Activated CD4-positive, CD25-positive, alpha-beta regulatory T cell (primary cell): ENCODE measurements at regions not wholly inside any gene's neighbourhood (a gene's known extent, or its start where the extent isn't known, plus 50 kb on each side); places are given as distances from the start of the nearest gene placed in this dataset.

Experiments used
- DNase-seq, 4 experiments: peaks; one replicate each; lab custom pipeline; 2025; lab: John Stamatoyannopoulos, UW

DNA sequence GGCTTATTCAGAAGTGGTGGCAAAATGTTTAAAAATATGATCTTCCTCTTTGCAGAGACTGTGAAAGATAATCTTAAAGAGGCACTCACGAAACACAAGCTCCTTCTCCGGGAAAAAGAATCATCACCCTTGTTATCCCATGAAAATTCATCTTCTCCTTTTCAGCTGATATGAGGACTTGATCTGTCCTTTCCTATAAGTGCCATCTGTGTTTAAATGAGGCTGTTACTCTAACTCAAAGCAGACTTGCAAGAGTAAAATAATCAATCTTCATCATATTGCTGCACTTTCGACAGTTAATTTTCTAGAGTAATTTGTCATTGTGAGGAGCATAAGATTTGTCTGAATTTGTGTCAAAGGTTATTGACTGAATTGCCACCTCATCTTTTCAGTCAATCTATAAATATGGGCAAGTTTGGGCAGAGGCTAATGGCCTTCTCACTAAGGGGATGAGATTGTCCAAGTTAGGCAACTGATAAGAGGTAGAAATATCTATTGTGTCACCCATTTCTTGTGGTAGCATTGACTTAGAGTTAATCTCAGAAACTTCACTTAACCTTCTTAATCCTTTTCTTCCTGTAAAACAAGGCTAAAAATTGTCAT lies 452.9 kb downstream of the GRXCR1 start:
- DNase-seq = no peak

DNA sequence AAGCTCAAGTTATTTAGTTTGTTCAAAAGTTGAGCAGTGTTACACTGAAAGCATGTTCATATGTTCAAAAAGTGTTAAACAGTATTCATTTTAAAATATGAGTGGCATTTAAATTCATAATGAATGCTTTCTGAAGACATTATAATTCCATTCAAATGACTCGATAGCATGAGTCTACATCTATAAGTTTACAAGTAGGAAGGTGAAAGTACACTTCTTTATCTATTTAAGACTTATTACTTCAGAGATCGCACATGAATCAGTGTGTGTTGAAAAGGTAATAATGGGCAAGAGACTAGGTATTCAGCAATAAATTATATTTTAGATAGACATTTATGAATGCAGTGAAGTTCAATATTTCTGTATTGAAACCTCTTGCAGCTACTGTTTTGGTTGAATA lies 456.1 kb downstream of the GRXCR1 start:
- DNase-seq = no peak

DNA sequence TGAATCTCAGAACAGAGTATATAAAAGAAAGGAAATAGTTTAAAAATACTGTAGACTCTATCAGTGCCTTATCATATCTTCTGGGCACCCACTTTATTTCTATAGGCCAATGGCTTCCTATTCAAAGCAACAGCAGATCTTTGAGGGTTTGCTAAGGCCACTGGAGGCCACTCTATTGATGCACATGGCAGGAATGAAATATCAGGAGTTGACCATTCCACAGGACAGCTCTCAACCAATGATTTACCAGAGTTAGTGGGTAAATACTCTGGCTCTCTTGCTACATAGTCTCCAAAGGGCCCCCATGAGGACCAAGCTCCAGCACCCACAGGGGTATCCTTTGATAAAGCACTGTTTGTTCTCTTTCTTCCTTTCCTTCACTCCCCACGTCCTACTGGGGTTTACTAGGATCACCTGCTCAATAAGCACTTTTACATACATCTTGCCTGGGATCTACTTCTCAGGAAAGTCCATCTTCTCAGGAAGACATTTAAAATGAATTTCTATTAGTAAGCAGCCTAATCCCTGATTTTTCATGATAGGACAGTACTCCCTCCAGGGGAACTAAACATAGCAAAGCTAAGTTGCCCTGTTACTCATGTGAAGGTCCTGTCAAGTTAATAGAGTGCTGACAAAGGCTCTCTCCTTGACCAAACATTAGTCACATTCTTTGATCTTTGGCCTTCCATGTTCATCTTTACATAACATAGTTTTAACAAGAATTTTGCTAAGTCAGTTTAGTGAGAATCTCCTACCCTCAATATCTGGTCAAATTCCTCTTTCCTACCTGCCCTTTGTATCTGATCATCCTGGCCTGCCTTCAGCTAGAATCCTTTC lies 459.7 kb downstream of the GRXCR1 start:
- no peak for DNase-seq

DNA sequence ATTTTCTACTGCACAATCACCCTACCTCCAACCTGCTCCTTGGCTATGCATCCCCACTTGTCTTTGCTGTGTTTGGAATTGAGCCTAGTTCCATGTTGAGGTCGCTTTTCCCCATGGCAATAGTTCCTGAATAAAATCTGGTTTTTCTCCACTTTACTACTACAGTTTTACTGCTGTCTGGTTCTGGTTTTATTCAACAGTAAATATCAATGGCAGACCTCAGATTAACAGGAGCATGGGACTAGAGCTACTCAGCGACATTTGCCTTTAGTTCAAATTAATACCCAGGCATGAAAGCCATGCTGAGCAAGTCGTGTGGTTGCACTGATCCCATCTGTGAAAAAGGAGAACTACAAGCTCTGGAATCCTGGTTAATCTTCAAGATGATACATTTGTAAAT lies 460.3 kb downstream of the GRXCR1 start:
- DNase-seq = no peak

DNA sequence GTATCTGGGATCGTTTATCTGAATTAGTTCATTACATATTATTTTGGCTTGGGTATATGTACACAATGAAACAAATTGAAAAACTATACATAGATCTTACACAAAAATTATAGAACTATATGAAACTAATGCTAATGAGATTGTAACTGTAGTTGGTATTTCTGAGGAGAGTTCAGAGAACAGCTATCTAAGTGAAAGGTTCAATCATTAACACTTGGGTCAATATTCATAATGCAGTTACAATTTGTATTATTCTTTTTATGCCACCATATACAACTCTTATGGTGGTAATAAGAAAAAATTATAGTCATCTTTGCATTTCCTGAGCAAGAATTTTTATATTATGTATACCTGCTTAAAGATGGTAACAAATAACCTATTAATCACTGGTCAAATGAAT lies 461.0 kb downstream of the GRXCR1 start:
- DNase-seq = no peak

DNA sequence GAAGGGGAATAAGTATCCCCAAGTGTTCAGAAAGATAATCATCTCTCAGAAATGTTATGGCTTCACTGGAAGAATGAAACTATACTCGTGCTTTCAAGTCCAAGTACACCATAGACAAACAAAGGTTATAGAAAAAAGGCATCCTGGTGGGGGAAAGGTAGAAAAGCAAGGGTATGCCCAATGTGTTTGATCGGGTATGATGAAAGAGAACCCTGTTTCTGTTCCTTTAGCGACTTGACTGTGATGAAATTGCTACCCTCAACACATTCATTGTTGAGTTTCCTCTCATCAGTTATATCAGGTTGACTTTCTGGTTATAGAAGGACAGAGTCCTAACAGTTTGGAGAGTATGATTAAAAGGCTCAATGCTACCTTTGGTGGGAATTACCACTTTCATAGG lies 464.3 kb downstream of the GRXCR1 start:
- no peak for DNase-seq

DNA sequence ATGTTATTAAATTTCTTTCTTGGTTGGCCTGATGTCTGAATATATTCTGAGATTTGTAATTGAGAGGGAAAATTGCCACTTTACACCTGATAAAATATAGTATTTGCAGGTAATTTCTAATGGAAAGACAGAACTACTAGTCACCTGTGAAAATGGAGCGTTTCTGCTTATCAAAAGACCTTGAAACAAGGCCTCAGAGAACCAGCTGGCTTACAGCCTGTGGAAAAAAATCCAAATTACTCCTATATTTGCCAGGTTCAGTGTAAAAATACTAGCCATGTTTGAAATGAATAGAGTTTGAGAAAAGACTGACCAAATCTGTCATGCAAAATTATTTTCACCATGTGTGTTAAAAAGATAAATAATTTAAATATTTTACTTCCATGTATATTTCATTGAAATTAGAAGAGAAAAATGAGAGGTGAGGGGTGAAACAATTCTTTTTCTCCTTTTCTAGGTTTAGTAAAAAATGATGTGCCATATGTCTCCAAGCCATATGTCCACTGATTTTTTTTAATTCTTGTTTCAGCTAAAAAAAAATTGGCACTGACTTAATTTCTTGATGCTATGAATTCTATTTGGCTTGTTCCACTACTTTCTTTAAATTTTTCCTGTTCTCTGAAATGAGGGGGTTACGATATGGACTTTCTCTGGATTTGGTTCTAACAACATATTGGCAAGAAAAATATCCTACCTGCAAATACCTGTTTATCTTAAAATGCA lies 464.9 kb downstream of the GRXCR1 start:
- no peak for DNase-seq

DNA sequence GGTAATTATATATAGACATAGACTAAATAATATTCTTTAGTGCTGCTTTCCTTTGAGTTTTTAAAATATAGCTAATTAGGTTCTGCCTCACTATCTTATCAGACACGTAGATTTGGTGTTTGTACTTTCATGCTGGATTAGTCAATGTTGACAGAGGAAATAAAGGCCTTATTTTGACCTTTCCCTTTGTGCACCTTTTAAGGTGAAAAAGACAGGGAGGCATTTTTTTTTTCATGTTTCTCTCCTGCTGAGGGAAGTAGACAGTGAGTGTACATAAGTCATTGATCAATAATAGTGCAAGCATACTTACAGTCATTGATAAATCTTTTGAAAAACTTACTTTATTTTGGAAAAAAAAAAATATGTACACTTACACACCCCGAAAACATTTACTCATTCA lies 467.8 kb downstream of the GRXCR1 start:
- DNase-seq = no peak

DNA sequence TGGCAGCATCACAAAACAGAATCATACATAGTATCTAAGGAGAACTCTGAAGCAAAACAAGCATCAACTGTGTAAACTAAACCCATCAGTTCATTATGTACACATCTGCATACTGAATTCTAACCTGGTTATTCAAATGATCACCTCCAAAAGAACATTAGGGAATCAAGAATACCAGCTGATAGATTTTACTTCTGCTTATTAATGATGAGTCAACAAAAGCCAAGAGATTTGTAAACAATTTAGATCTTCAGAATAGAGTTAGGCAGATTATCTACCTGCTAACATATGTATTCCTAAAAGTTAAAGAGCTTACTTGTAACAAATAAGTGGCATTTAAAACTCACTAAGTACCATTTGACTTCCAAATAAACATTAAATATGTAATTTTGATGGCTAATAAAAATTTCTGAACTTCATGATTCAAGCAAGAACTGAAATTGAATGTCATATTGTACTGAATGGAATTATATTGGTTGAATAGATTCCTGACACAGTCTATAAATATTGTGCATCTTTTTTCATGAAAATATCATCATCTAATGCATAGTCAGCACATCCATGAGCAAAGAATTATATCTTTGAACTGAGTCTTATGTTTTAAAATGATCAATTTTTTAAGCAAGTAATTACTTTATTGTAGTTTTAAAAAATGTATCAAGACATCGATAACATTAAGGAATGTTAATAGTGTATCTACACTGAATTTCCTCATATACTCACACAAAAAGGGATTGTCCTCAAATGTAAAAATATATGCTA lies 470.5 kb downstream of the GRXCR1 start:
- no peak for DNase-seq

DNA sequence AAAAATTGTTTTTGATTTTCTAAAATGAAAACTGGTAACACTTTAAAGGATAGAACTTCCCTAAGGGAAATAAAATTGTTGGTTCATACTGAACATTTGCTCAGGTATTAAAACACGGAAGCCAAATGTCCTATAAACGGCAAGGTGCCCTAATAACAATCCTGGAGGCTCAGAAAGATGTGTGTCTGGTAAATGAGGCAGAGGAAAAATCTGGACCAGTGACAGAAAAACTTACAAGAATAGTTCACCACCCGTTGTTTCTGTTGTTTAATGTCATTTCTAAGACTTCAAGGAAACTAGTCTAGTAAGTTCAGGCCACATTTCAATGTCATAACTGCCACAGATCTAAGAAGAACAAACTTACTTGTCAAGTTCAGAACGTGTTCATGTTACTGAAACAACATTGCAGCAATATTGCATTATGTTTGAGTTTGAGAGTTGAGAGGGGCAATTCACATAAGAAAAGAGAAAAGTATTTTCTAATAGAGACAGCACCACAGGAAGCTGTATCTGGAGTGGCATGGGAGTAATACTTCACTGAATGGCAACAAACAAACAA lies 476.6 kb downstream of the GRXCR1 start:
- DNase-seq = no peak

DNA sequence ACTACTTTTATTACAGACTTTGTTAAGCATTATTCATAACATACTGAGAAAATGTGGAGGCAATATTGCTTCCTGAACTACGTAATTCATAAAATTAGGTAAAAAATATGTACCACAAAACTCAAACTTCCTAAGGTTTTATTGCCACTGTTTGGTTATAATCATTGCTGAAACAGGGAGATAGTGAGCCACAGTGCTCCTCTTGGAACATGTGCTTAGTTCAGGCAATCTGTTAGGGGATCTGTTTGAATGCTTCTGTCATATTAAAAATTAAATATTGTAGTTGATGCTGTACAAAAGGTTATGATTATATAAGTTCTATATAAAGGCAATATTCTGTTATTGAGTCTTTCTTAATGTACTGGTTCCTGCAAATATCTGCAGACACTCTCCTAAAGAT lies 480.7 kb downstream of the GRXCR1 start:
- no peak for DNase-seq

DNA sequence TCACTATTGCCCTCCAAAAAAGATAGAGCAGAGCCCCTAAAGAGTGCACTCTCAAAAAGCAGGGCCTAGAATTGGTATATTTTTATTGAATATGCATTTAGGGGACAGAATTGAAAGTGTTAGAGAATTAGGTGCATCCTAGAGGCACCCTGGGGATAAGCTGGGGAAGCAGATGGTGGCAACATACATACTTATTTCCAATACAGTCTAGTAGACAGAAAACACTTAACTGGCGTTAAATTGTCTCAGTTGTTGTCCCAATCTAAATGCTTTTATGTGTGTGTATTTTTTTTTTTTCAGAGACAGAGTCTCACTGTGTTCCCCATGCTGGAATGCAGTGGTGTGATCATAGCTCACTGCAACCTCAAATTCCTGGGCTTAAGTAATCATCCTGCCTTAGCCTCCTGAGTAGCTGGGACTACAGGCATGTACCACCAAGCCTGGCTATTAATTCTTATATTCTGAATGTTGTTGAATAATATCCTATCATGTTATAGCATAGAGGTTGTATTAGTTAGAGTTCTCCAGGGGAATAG lies 481.8 kb downstream of the GRXCR1 start:
- no peak for DNase-seq

DNA sequence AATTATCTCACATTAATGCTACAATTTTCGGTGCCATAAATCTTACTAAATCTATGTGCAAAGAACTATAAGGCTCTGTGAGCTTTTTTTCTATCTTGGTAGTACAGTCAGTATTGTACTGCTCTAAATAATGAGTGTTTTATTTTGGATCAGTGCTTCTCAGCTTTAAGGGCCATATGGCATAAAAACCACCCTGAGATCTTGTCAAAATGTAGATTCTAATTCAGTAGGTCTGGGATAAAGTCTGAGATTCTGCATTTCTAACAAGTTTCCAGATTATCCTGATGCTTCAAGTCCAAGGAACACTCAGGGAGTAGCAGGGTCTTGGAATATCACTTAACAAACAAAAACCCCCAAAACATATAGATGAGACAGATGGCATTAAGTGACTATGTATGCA lies 486.5 kb downstream of the GRXCR1 start:
- DNase-seq = no peak

DNA sequence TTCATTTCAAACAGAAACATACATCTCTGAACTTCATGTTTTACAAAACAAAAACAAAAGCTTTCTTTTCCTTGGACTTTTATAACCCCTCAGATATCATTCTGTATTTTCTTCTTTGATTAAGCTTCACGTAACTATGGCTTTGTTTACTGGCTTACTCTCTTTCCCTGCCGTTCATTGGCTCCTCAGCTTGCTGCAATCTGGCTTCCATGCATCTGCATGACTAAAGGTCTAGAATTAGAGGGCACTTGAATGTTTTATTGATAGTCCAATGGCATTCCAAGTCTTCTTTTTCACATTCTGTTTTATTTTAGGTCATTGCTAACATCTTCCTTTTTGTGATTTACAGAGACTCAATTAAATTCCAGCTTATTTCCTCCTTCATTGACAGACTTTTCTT lies 487.6 kb downstream of the GRXCR1 start:
- no peak for DNase-seq

DNA sequence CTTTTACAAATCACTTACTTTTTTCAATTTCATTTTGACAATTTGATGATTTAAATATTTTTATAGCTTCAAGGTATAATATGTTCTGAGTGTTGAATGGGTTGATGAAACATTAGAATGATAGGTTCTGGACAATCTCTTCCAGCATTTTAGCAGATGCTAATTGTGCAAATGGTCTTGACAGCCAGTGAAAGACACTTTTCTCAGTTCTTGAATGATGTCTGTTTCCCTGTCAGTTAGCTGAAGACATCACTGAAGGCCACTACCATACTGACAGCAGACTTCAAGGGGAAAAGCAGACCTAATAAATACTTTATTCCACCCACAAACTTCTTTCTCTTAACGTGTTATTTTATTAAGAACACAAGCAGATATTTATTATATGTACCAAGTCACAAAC lies 498.6 kb downstream of the GRXCR1 start:
- DNase-seq = no peak

DNA sequence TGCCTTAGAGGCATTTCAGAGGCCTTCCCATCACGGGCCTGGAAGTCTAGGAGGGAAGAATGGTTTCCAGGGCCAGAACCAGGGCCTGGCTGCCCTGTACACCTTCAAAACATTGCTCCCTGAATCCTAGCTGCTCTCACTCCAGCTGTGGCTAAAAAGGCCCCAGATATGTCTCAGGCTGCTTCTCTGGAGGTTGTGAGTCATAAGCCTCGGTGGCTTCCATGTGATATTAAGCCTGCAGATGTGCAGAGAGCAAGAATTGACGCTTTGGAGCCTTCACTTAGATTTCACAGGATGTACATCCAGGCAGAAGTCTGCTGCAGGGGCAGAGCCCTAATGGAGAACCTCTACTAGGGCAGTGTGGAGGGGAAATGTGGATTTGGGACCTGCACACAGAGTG lies 502.5 kb downstream of the GRXCR1 start:
- no peak for DNase-seq

DNA sequence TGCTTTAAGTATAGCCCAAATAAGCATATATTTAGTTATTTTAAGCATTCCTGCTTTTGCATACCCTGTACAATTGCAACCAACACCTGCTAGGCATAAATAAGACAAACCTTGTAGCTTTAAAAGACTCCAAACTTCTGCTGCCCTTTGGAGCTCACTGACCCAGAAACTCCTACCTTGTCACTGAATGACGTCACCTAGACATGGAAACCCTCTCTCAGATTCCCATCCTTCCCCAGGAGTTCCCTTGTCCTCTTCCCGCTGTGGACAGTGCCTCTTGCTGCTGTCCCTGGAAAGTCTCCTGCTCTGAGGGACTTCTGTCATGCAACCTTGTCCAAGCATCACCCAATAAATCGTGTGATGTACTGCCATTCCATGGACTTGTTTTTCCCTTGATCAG lies 507.2 kb downstream of the GRXCR1 start:
- DNase-seq = no peak

DNA sequence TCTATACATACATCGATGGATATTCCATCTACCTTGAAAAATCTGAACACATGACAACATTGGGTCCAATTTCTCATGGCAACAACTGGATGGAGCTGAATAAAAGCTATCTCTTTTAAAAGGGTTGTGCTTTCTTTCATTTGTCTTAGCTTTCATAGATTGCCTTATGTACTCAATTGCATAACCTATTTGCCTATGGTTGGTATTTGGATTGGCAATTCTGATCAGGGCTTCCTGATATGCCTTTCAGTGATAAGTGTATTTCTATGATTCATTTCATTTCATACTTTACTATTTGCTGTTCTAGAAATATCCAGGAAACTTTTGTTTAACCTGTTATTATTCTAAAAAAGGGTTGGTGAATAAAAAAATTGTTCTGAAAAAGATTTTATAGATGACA lies 509.9 kb downstream of the GRXCR1 start:
- no peak for DNase-seq

DNA sequence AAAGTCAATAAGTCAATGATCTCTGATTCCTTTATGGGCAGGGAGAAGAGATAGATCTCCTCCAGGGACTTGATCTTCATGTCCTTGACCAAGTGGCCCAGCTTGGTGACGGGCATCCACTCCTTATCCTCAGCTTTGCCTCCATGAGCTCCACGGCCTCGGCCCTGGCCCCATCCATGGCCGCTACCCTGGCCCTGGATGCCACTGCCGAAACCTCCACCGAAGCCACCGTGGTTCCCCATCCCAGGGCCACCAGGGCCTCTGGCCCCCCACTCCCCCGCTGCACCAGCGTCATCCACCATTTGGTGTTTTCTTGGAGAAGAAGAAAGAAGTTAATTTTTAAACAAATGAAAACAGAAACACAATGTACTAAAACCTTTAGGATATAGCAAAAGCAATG lies 518.1 kb downstream of the GRXCR1 start:
- no peak for DNase-seq

DNA sequence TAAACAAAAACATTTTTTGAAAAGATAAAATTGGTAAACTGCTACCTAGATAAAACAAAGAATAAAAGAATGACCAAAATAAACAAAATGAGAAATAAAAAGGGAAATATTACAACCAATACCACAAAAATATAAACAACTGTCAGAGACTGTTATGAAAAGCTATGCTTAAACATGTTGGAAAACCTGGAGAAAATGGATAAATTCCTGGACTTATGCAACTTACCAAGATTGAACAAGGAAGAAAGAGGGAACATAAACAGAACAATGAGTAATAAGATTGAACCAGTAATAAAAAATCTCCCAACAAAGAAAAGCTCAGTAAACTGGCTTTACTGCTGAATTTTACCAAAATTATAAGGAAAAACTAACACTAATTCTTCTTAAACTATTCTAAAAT lies 518.7 kb downstream of the GRXCR1 start:
- DNase-seq = no peak

DNA sequence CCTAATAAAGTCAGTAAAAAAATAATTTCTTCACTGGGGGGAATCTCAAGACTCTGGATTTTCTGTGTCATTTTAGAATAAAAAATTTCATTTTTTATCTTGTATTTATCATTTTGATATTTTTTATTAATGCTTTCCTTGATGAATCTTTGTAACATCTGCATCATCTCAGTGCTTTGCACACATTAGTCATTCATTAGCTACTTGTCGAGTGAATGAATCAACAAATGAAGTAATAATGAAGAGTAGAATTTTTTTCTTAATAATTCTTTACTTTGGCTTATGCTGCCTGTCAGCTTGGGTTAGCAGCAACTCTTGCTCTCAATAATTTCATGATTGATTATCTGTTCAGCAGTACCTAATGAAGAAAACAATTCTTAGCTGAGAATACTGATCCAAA lies 530.8 kb downstream of the GRXCR1 start:
- DNase-seq = no peak

DNA sequence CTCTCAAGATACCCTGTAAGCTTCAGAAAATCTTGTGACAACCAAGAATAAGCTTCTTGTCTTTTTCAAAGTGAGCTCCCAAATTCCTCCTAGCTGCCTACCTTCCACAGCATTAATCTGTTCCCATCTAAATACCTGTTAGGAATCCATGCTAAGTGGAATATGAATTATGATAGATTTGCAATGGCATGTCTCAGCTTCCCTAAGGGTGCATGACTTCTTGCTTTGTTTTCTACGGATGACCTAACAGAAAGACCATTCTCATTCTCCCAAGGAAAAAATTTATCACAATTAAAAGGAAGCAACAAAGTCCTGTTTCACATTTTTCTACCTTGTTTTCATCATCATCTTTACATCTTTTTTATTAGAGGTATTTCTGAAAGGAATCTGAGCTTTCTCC lies 532.7 kb downstream of the GRXCR1 start:
- no peak for DNase-seq
